22Rv1 (cell line): ENCODE measurements at regions not wholly inside any gene's neighbourhood (a gene's known extent, or its start where the extent isn't known, plus 50 kb on each side); places are given as distances from the start of the nearest gene placed in this dataset.

Experiments used
- ZFX ChIP-seq: fragments of 450-650 bp; IDR thresholded peaks from 2 replicates; pipeline ENCODE4 v1.6.1; 2017; ENCODE audit warnings: antibody characterized with exemption, borderline replicate concordance
- TF ChIP-seq, protein P1 (sequence below): fragments of 450-650 bp; IDR thresholded peaks from 2 replicates; pipeline ENCODE4 v1.5.1; 2017; ENCODE audit warnings: mild to moderate bottlenecking

DNA sequence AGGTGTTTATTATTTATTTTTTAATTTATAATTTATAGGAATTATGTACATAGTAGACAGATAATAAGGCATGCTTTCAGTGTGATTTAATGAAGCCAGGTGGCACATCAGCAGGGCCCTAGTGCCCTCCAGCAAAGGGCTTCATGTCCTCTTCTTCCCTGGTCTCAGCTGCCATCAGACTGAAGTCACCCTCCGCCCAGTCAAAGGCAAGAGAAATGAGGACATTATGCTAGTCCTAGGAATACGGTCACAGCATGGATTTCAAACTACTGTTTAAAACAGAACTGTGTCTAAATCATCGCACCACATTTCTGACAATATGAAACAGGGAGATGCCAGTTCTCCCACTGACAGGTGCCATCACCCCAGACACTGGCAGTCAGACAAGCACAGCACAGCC, 168.1 kb downstream of the SEC16B start:
- no peak for TF ChIP-seq ZFX
- TF ChIP-seq, protein P1, sequence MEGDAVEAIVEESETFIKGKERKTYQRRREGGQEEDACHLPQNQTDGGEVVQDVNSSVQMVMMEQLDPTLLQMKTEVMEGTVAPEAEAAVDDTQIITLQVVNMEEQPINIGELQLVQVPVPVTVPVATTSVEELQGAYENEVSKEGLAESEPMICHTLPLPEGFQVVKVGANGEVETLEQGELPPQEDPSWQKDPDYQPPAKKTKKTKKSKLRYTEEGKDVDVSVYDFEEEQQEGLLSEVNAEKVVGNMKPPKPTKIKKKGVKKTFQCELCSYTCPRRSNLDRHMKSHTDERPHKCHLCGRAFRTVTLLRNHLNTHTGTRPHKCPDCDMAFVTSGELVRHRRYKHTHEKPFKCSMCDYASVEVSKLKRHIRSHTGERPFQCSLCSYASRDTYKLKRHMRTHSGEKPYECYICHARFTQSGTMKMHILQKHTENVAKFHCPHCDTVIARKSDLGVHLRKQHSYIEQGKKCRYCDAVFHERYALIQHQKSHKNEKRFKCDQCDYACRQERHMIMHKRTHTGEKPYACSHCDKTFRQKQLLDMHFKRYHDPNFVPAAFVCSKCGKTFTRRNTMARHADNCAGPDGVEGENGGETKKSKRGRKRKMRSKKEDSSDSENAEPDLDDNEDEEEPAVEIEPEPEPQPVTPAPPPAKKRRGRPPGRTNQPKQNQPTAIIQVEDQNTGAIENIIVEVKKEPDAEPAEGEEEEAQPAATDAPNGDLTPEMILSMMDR, result no peak
